WI38 (cell line): ENCODE measurements at regions not wholly inside any gene's neighbourhood (a gene's known extent, or its start where the extent isn't known, plus 50 kb on each side); places are given as distances from the start of the nearest gene placed in this dataset.

ENCODE experiments used
- H3K4me3 ChIP-seq: 2 replicates; pipeline ENCODE4 v1.5.1; 2011; ENCODE audit warnings: low read depth, mild to moderate bottlenecking, control low read depth, low read length
- TF ChIP-seq, protein P1 (sequence below): IDR thresholded peaks from 2 replicates; pipeline ENCODE4 v1.5.1; 2012; ENCODE audit warnings: low read depth, mild to moderate bottlenecking, control low read depth, low read length

DNA sequence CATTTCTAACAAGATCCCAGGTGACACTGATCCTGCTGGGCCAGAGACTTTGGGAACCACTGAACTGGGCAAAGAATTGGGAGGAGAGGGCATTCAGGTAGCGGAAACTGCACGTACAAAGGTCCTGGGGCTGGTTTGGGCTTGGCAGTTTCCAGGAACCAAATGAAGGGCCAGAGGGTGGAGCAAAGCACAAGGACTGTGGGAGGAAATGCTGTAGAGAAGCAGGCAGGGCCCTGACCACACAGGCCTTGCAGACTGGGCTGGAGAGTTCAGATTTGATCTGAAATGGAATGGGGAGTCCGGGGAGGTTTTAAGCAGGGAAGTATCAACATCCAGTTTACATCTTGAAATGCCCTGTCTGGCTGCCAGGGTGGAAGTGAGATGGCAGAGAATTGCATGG, 195.1 kb downstream of the PHETA1 start:
- TF ChIP-seq, protein P1, sequence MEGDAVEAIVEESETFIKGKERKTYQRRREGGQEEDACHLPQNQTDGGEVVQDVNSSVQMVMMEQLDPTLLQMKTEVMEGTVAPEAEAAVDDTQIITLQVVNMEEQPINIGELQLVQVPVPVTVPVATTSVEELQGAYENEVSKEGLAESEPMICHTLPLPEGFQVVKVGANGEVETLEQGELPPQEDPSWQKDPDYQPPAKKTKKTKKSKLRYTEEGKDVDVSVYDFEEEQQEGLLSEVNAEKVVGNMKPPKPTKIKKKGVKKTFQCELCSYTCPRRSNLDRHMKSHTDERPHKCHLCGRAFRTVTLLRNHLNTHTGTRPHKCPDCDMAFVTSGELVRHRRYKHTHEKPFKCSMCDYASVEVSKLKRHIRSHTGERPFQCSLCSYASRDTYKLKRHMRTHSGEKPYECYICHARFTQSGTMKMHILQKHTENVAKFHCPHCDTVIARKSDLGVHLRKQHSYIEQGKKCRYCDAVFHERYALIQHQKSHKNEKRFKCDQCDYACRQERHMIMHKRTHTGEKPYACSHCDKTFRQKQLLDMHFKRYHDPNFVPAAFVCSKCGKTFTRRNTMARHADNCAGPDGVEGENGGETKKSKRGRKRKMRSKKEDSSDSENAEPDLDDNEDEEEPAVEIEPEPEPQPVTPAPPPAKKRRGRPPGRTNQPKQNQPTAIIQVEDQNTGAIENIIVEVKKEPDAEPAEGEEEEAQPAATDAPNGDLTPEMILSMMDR = no peak
- no peak overlapping the region for H3K4me3 ChIP-seq

- TF ChIP-seq, protein P1 = no peak
- H3K4me3 ChIP-seq = no peak overlapping the region
Observed at GRCh38 chr12:111173391-111173790, 195.5 kb downstream of the PHETA1 start.

- TF ChIP-seq, protein P1 = no peak
- H3K4me3 ChIP-seq = no peak overlapping the region
Observed at GRCh38 chr12:111172786-111173185, 196.1 kb downstream of the PHETA1 start.

DNA sequence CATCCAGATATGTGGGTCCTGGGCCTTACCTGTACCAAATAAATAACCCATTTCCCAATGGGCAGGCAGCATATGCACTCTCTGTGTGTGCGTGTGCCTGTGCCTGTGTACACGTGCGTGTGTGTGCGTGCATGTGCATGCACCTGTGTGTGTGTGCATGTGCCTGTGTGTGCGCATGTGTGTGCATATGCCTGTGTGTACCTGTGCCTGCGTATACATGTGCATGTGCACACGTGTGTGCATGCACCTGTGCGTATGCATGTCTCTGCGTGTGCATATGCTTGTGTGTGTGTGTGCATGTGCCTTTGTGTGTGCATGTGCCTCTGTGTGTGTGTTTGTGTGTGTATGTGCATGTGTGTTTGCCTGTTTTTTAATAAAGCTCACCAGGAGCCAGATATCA, 197.1 kb downstream of the PHETA1 start:
- TF ChIP-seq, protein P1 = no peak
- no peak overlapping the region for H3K4me3 ChIP-seq

GRCh38 chr12:111171345-111171744, 197.6 kb downstream of the PHETA1 start:
- TF ChIP-seq, protein P1 = no peak
- no peak overlapping the region for H3K4me3 ChIP-seq

DNA sequence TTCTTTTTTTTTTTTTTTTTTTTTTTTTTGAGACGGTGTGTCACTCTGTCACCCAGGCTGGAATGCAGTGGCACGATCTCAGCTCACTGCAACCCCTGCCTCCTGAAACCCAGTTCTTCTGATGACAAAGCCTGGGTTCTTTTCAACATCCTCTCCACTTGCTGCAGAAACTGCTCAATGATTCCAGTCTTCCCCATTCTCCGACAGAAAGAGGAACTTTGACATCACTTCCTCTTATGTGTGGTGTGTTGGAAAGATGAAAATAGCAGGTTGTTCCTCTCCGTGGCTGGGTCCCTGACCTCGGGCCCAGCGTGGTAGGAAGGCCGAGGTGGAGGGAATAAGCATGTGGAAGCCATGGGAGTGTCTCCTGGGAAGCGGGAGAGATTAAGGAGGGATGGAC, 198.4 kb downstream of the PHETA1 start:
- H3K4me3 ChIP-seq = no peak overlapping the region
- TF ChIP-seq, protein P1 = no peak

GRCh38 chr12:111169456-111169855, 199.4 kb downstream of the PHETA1 start:
- TF ChIP-seq, protein P1 = no peak

More at GRCh38 chr12:111169456-111169855, 199.4 kb downstream of the PHETA1 start:
- no peak overlapping the region for H3K4me3 ChIP-seq
